ENCODE measurements at regions not wholly inside any gene's neighbourhood (a gene's known extent, or its start where the extent isn't known, plus 50 kb on each side); places are given as distances from the start of the nearest gene placed in this dataset.

GRCh38 chr7:53684693-53685092 lies 649.3 kb downstream of the POM121L12 start:
- TF ChIP-seq XRCC5 (optimal IDR thresholded peaks at IDR 0.05; ENCODE audit: low read length) (no peak), MAX (IDR thresholded peaks at IDR 0.05) (no peak), EZH2 (conservative IDR thresholded peaks at IDR 0.05; ENCODE audit: low read depth, low read length) (no peak), SP140L (CRISPR knock-in tag; IDR thresholded peaks at IDR 0.05; ENCODE audit: borderline replicate concordance) (no peak), ESRRA (CRISPR knock-in tag; IDR thresholded peaks at IDR 0.05; ENCODE audit: low read depth) (no peak), ZNF354B (CRISPR knock-in tag; IDR thresholded peaks at IDR 0.05) (no peak), BHLHE40 (IDR thresholded peaks at IDR 0.05; ENCODE audit: low read length) (no peak), E2F5 (CRISPR knock-in tag; conservative IDR thresholded peaks at IDR 0.05) (no peak)
